B cell (primary cell): ENCODE measurements at regions not wholly inside any gene's neighbourhood (a gene's known extent, or its start where the extent isn't known, plus 50 kb on each side); places are given as distances from the start of the nearest gene placed in this dataset.

Source experiments
- EZH2 ChIP-seq: IDR thresholded peaks from 2 replicates; pipeline ENCODE4 v1.6.1; 2012; ENCODE audit warnings: borderline replicate concordance, low read depth, mild to moderate bottlenecking, moderate library complexity, low read length; ENCODE audit not compliant: insufficient read depth, poor library complexity, severe bottlenecking
- TF ChIP-seq, protein P1 (sequence below): fragments of 200-600 bp; IDR thresholded peaks from one replicate; pipeline ENCODE4 v1.8.0; 2022; ENCODE audit warnings: antibody characterized with exemption, mild to moderate bottlenecking

DNA sequence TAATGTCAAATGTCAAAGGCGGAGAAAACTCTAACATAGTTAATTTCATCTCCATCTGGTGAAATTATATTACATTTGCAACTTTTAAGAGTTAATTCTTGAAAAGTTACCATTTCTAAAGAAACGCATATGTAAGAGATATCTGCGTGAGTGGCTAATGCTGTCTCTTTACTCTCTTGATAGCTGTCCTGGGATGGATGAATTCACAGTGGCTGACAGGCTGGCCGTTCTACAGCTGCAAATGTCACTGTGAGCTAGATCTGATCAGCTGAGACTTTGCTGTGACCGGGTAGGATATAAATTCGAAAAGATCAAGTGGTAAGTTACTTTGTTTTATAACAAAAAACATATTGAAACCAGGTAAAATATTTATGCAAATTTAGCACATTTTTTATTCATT lies 557.1 kb upstream of the DDX18 start:
- TF ChIP-seq, protein P1, sequence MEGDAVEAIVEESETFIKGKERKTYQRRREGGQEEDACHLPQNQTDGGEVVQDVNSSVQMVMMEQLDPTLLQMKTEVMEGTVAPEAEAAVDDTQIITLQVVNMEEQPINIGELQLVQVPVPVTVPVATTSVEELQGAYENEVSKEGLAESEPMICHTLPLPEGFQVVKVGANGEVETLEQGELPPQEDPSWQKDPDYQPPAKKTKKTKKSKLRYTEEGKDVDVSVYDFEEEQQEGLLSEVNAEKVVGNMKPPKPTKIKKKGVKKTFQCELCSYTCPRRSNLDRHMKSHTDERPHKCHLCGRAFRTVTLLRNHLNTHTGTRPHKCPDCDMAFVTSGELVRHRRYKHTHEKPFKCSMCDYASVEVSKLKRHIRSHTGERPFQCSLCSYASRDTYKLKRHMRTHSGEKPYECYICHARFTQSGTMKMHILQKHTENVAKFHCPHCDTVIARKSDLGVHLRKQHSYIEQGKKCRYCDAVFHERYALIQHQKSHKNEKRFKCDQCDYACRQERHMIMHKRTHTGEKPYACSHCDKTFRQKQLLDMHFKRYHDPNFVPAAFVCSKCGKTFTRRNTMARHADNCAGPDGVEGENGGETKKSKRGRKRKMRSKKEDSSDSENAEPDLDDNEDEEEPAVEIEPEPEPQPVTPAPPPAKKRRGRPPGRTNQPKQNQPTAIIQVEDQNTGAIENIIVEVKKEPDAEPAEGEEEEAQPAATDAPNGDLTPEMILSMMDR = no peak
- no peak for TF ChIP-seq EZH2
